GM12891 (cell line): ENCODE measurements at regions not wholly inside any gene's neighbourhood (a gene's known extent, or its start where the extent isn't known, plus 50 kb on each side); places are given as distances from the start of the nearest gene placed in this dataset.

Experiments
- PAX5 ChIP-seq: IDR thresholded peaks from 2 replicates; pipeline ENCODE4 v1.6.1; 2011; ENCODE audit warnings: low read length, moderate library complexity, mild to moderate bottlenecking; ENCODE audit not compliant: insufficient read depth, severe bottlenecking
- POLR2A ChIP-seq: IDR thresholded peaks from 2 replicates; pipeline ENCODE4 v1.6.1; 2011; ENCODE audit warnings: low read depth, low read length, control low read depth
- POLR2AphosphoS5 ChIP-seq: IDR thresholded peaks from 2 replicates; pipeline ENCODE4 v1.6.1; 2011; ENCODE audit warnings: low read depth, low read length, control low read depth
- POU2F2 ChIP-seq: IDR thresholded peaks from 2 replicates; pipeline ENCODE4 v1.6.1; 2011; ENCODE audit warnings: low read depth, mild to moderate bottlenecking, control low read depth, low read length, moderate library complexity
- SPI1 ChIP-seq: IDR thresholded peaks from 2 replicates; pipeline ENCODE4 v1.6.1; 2011; ENCODE audit warnings: low read depth, low read length, control low read depth
- TAF1 ChIP-seq: IDR thresholded peaks from 2 replicates; pipeline ENCODE4 v1.6.1; 2011; ENCODE audit warnings: low read depth, low read length, control low read depth

- TF ChIP-seq POLR2A (no peak), POLR2AphosphoS5 (no peak), TAF1 (no peak), PAX5 (no peak), SPI1 (no peak), POU2F2 (no peak)
Observed at GRCh38 chr11:116326146-116326545, 446.6 kb downstream of the BUD13 start.
